Thyroid gland (tissue), 4 donors: ENCODE measurements at regions not wholly inside any gene's neighbourhood (a gene's known extent, or its start where the extent isn't known, plus 50 kb on each side); places are given as distances from the start of the nearest gene placed in this dataset.

Experiments used
- CTCF ChIP-seq, 6 experiments: fragments of 200-600 bp in 3 of 6; fragments of 450-650 bp in 3 of 6; sonication (generic) in 3 of 6; IDR thresholded peaks; one replicate each; pipeline ENCODE4 v1.5.1; 2016 to 2019; ENCODE audit warnings: antibody characterized with exemption in 6 of 6, mild to moderate bottlenecking in 2 of 6, inconsistent platforms in 1 of 6, moderate library complexity in 1 of 6
- POLR2A ChIP-seq, 2 donors: fragments of 450-650 bp; IDR thresholded peaks; one replicate each; pipeline ENCODE4 v1.6.1; 2017; ENCODE audit warnings: antibody characterized with exemption in 2 of 2, mild to moderate bottlenecking in 2 of 2, moderate library complexity in 1 of 2

DNA sequence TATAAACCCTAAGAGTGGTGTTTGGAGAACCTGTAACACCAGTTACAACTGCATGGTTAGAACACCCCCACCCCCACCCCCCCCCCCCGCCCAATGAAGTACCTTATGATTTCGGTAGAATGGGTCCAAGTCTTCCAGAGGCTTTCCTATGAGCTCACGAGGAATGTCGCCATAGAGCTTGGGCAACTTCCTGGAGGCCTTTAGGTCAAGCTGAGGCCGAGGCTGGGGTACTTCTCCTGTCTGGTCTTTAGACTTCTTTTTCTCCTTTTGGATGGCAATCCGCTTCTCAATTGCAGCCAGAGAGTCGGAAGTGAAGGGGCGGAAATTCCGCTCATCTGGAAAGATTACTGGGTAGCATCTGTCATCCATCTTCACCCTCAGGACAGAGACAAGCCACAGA, 101.8 kb downstream of the SCN11A start:
- TF ChIP-seq CTCF (IDR thresholded peaks at IDR 0.05) (no peak), POLR2A (IDR thresholded peaks at IDR 0.05) (no peak)
